Activated T-helper 2 cell treated with anti-CD3 and anti-CD28 coated beads, Interferon-gamma antibody, Interleukin-2, Interleukin-4, amounts not matched to agents 10 μg/mL and 5 μg/mL and 100 μg/mL, durations not matched to agents 14 hours and 24 hours and 36 hours (primary cell): ENCODE measurements at regions not wholly inside any gene's neighbourhood (a gene's known extent, or its start where the extent isn't known, plus 50 kb on each side); places are given as distances from the start of the nearest gene placed in this dataset.

Experiments
- DNase-seq: peaks from one replicate; pipeline ENCODE4 v3.0.0; 2021; ENCODE audit warnings: low spot score
- H3K27ac Mint-ChIP-seq: one replicate; pipeline ENCODE4 v1.8.0; 2021; ENCODE audit warnings: mixed read lengths
- H3K27me3 Mint-ChIP-seq: one replicate; pipeline ENCODE4 v1.8.0; 2021; ENCODE audit warnings: low read depth, mixed read lengths
- H3K36me3 Mint-ChIP-seq: one replicate; pipeline ENCODE4 v1.8.0; 2021; ENCODE audit warnings: low read depth, mixed read lengths
- H3K4me1 Mint-ChIP-seq: one replicate; pipeline ENCODE4 v1.8.0; 2021; ENCODE audit warnings: low read depth, mixed read lengths
- H3K4me3 Mint-ChIP-seq: one replicate; pipeline ENCODE4 v1.8.0; 2021; ENCODE audit warnings: low read depth, mild to moderate bottlenecking, moderate library complexity, mixed read lengths
- H3K9me3 Mint-ChIP-seq: one replicate; pipeline ENCODE4 v1.8.0; 2021; ENCODE audit warnings: mixed read lengths
- intact Hi-C: fragments of 100-400 bp; cut with micrococcal nuclease; formaldehyde crosslinking; loops from one replicate; pipeline ENCODE4 v1.15.1; 2023

DNA sequence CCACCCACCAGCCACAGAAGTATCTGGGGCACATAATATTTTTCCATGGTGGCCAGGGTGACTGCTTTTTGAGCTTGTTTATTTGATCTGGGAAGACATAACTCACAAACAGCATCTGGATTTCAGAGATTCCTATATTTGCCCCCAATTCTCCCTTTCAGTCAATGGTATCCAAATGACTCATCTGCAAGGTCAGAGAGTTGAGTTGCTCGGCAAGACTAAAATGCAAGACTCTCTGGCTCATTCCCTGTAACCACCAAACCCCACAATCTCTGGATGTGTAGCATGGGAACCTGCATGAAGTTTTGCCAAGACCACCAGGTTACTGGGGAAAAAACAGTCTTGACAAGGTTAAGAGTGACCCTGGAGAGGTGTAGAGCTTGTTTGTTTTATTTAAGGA is 174.9 kb upstream of the FAR2 start:
- no peak overlapping the region for H3K4me3 Mint-ChIP-seq
- H3K9me3 Mint-ChIP-seq = no peaks in the 10 kb centered on the region
- H3K4me1 Mint-ChIP-seq = no peaks in the 10 kb centered on the region
- no peak overlapping the region for H3K27ac Mint-ChIP-seq
- no peaks in the 10 kb centered on the region for H3K27me3 Mint-ChIP-seq
- intact Hi-C loops = no loop called here
- no peak for DNase-seq
- H3K36me3 Mint-ChIP-seq = no peaks in the 10 kb centered on the region

DNA sequence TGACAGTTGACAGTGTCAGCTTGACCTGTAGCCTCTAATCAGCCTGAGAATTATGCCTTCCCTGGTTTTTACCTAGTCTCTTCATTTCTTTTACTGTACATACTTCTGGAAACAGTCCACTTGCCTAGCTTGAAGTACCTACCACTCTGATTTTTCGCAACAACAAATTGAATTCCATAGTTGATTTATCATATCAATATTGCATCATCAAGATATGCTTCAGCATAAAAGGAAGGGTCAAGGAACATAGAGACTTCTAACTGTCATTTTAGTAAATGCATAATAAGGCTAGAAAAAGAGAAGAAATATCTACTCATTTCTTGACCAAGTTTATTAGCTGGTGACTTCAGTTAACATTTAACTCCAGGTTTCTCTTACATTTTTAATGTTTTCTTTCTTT is 174.2 kb upstream of the FAR2 start:
- Mint-ChIP-seq H3K36me3 (no peaks in the 10 kb centered on the region), H3K4me3 (no peak overlapping the region), H3K4me1 (no peaks in the 10 kb centered on the region), H3K9me3 (no peaks in the 10 kb centered on the region), H3K27me3 (no peaks in the 10 kb centered on the region), H3K27ac (no peak overlapping the region)
- DNase-seq = no peak
- intact Hi-C loops = no loop called here

DNA sequence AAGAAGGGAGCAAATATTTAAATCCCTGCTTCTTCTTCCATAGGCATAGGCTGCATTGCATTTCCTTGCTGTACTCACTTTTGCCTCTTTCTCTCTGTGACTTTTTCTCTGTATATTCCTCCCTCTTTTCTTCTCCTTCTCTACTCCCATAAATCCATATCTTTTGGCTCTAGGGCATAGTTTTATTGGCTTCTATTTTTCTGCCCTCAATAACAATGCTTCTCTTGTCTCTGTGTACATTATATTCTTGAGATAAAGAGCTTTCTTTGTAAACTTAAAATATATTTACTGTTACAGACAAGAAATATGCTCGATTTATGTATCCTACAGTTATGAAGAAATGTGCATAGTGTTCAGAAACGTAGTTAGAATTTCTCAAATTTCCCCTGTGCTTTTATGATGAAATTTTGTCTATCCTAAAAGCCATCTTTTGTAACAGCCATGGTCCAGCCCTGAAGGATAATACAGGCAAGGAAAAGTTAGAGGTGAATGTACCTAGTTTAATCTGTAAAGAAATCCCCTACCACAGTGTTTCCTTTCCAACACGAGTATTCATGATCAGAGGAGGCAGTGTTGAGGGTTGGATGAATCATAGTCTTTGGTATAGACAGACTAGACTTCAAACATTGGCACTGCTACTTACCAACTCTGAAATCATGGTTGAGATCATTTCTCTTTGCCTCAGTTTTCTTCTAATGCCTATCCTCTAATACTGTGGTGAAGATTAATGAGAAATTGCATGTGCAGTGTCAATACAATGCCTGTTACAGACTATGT is 173.3 kb upstream of the FAR2 start:
- Mint-ChIP-seq H3K4me3 (no peak overlapping the region), H3K27ac (no peak overlapping the region), H3K36me3 (no peaks in the 10 kb centered on the region), H3K4me1 (no peaks in the 10 kb centered on the region), H3K9me3 (no peaks in the 10 kb centered on the region), H3K27me3 (no peaks in the 10 kb centered on the region)
- no peak for DNase-seq
- intact Hi-C loops = no loop called here

DNA sequence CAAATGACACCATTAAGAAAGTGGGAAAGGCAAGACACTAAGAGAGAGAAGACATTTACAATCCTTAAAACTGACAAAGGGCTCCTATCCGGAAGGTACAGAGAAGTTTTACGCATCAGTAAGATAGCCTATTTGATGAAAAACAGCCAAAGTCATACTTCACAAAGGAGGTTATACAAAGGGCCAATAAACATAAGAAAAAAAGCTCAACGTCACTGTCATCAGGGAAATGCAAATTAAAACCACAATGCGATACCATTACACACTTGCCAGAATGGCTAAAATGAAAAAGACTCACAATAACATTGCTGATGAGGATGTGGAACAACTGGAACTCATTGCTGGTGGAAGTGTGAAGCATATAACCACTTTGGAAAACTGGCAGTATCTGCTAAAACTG is 168.6 kb upstream of the FAR2 start:
- H3K4me1 Mint-ChIP-seq = no peaks in the 10 kb centered on the region
- no peaks in the 10 kb centered on the region for H3K36me3 Mint-ChIP-seq
- no peaks in the 10 kb centered on the region for H3K27me3 Mint-ChIP-seq
- H3K9me3 Mint-ChIP-seq = no peaks in the 10 kb centered on the region
- DNase-seq = no peak
- no peak overlapping the region for H3K4me3 Mint-ChIP-seq
- intact Hi-C loops = no loop called here
- H3K27ac Mint-ChIP-seq = no peak overlapping the region

DNA sequence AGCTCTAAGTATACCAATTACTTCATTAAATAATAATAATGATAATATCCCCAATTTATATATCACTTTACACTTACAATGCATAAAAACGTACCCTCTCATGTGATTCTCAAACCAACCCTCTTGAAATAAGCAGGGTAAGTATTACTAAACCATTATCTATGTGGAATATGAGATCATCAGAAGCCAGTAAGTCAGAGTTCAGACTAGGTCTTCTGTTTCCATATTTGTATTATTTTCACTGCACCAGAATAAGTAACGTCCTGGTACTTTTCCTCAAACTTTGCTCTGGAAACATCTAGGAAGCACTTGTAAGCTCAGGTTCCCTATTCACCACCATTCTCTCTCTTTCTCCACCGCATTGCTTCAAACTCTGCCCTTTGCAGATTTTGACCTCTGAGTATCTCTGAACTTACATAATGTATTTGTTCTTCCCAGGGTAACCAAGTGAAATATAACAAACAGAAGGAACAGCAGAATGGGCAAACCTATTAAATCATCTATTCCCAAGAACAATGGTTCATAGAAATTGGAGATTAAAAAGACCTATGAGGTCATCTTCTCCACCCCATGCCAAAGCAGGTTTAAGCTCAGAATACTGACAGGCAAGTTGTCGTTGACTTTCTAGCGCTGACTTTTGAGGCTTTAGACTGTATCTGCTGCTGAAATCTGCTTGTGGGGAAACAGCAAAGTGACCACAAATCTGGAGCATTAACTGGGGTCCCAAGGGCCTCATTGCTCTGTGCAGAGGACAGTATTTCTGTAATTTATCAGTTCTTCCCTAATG is 161.3 kb upstream of the FAR2 start:
- Mint-ChIP-seq H3K4me1 (no peaks in the 10 kb centered on the region), H3K27me3 (no peaks in the 10 kb centered on the region), H3K36me3 (no peaks in the 10 kb centered on the region), H3K27ac (no peak overlapping the region), H3K4me3 (no peak overlapping the region), H3K9me3 (no peaks in the 10 kb centered on the region)
- intact Hi-C loops = no loop called here
- no peak for DNase-seq

DNA sequence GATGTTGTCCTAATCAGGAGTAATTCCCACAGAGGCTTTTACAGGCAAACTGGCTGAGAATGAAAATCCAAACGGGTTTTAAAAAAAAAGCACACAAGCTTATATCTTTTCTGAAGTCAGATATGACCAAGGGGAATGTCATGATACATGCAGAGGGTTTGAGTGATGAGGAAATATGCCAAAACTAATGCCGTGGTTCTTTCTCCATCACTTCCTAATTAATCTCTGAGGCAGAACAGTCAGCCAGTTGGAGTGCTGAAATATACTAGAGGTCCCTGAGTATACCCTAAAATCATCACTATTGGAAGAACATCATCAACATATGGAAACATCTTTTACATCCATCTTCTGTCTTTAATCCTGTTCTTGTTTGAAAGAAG is 160.8 kb upstream of the FAR2 start:
- Mint-ChIP-seq H3K9me3 (no peaks in the 10 kb centered on the region), H3K36me3 (no peaks in the 10 kb centered on the region), H3K4me1 (no peaks in the 10 kb centered on the region), H3K27ac (no peak overlapping the region), H3K27me3 (no peaks in the 10 kb centered on the region), H3K4me3 (no peak overlapping the region)
- intact Hi-C loops = no loop called here
- no peak for DNase-seq

DNA sequence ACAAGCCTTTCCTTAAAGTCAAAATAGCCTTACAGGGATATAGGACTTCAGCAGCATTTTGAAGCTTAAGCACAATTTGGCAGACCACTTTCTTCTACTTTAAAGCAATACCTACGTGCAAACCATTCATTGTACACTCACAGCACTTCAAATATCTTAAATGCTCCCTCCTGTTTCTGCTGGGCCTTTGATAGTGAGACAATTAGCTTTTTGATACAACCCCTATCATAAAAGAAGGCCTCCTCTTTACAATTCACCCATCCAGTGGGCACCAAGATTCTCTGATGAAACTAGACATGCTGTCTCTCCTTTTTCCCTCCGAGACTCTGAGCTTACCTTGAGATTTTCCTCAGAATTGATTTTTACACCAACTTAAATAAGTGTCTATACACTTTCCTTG is 157.5 kb upstream of the FAR2 start:
- Mint-ChIP-seq H3K4me1 (no peaks in the 10 kb centered on the region), H3K4me3 (no peak overlapping the region), H3K27me3 (no peaks in the 10 kb centered on the region), H3K27ac (no peak overlapping the region), H3K9me3 (no peaks in the 10 kb centered on the region), H3K36me3 (no peaks in the 10 kb centered on the region)
- no peak for DNase-seq
- intact Hi-C loops = no loop called here

DNA sequence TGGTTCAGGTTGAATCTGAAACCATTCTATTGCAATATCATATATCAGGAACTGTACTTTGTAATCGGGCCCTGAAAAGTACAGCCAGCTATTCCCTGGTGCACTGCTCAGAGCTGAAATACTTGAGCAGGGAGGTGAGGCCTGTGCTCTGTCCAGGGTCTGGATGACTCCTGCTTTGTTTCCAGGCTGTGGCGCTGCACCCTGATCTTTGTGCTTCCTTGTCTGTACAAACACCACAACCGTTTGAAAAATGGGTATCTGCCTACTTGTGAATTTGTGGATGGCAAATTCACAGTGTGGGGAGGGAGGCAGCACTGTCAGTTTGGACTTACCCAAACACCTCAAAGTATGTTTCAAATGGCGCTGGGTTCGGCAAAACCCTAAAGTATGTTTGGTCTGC is 155.4 kb upstream of the FAR2 start:
- Mint-ChIP-seq H3K27ac (no peak overlapping the region), H3K36me3 (no peaks in the 10 kb centered on the region), H3K4me3 (no peak overlapping the region), H3K9me3 (no peaks in the 10 kb centered on the region), H3K27me3 (no peaks in the 10 kb centered on the region), H3K4me1 (peaks cover 3% of the 10 kb centered on the region)
- no peak for DNase-seq
- intact Hi-C loops = no loop called here

DNA sequence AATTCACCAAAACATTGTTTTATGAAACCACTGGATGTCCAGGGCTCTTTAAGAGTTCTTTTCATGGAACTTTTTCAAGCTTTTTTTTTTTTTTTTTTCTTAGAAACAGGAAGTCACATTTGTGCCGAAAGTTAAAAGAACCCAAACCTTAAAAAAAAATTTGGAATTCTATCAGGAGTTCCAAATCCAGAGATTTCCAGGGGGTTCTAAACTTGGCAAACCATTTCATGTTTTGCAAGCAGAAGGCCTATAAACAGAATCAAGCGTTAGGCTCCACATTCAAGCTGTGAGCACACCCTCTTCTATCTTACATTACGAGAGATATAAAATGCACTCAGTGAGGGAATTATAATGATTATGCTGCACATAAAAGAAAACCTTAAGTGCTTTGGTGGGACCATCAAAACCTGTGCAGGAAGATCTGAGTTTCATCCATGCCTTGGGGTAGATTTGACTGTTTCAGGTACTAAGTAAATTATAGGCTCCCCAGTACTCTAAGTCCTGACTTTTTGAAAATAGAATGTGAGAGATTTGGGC is 154.8 kb upstream of the FAR2 start:
- Mint-ChIP-seq H3K36me3 (no peaks in the 10 kb centered on the region), H3K27ac (no peak overlapping the region), H3K4me3 (no peak overlapping the region), H3K9me3 (no peaks in the 10 kb centered on the region), H3K27me3 (no peaks in the 10 kb centered on the region), H3K4me1 (peaks cover 4% of the 10 kb centered on the region)
- no peak for DNase-seq
- intact Hi-C loops = no loop called here

DNA sequence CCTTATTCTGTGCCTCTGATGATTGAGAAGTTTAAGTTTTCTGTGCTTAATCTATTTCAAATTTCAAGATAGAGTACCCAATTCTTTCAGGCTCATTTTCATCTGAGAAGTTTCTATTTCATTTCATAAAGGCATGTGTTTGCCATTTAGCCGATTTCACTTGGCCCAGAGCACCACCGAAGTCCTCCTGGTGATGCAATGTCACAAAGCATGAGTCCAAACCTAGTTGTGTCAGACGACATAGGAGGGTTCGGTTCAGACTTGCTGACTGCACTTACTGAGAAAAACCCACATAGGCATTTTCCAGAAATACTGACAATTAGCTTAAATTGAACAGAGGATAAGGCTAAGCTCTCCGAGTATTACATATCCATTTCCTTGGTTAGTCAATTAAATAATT is 152.4 kb upstream of the FAR2 start:
- H3K27me3 Mint-ChIP-seq = no peaks in the 10 kb centered on the region
- intact Hi-C loops = no loop called here
- H3K36me3 Mint-ChIP-seq = no peaks in the 10 kb centered on the region
- H3K27ac Mint-ChIP-seq = no peak overlapping the region
- peaks cover 4% of the 10 kb centered on the region for H3K4me1 Mint-ChIP-seq
- H3K4me3 Mint-ChIP-seq = no peak overlapping the region
- DNase-seq = no peak
- H3K9me3 Mint-ChIP-seq = no peaks in the 10 kb centered on the region

DNA sequence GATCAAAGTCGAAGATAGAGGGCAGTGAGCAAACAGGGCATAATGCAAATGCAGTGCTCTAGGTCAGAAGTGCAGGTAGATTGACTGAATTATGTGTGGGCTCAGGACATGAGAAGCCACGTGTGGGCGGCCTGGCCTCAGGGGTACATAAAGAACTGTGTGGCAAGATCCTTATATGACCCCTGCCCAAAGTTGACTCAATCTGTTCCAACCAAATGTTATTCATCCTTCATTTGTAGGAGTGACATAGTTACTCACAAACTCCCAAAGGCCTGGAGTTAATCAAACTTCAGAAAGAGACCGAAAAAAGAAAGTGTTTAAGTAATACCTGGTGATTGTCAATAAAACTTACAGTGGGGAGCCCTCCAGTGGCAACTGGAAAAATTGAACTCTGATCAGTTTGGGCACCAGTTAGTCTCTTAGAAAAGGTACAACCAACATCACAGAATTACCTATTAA is 150.4 kb upstream of the FAR2 start:
- H3K4me3 Mint-ChIP-seq = no peak overlapping the region
- peaks cover 4% of the 10 kb centered on the region for H3K4me1 Mint-ChIP-seq
- no peaks in the 10 kb centered on the region for H3K36me3 Mint-ChIP-seq
- no peak overlapping the region for H3K27ac Mint-ChIP-seq
- no peak for DNase-seq
- intact Hi-C loops = no loop called here
- H3K9me3 Mint-ChIP-seq = no peaks in the 10 kb centered on the region
- H3K27me3 Mint-ChIP-seq = no peaks in the 10 kb centered on the region

DNA sequence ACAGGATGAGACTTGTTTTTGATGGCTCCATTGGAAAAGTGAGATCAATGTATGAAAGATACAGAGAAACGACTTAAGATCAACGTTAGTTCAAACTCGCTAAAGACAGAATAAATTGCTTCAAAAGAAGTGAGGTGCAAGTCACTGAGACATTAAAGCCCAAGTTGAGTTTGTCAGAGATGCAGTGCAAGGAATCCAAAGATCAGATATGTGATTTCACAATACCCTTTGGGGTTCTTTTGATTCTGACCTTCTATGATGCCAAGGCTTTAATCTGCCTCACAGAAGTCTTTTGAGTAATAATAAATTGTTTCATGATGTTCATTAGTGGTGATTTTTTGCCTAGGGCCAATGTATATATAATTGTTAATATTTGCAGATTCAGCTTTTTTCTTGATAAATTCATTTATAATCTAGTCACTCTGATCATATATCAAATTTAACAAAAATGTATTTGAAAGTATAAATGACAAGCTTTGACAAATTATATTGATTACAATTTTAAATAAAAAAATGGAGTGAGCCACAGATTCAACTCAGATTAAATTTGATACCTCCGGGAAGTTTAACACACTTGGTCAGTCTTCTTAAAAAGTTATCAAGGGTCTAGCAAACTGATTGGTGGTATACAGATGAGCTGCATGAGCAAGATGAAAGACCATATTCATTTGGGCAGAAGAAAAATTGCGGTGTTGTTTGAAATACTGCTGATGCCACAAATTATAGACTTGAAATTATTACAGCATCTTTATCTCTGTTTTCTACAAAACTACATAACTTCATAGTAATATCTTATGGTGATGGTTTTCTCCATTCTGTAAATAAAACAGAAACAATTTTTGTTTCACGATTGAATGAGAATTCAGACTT is 144.8 kb upstream of the FAR2 start:
- H3K36me3 Mint-ChIP-seq = no peaks in the 10 kb centered on the region
- peaks cover 2% of the 10 kb centered on the region for H3K27me3 Mint-ChIP-seq
- intact Hi-C loops = no loop called here
- no peaks in the 10 kb centered on the region for H3K9me3 Mint-ChIP-seq
- H3K27ac Mint-ChIP-seq = no peak overlapping the region
- no peak overlapping the region for H3K4me3 Mint-ChIP-seq
- no peak for DNase-seq
- no peaks in the 10 kb centered on the region for H3K4me1 Mint-ChIP-seq

DNA sequence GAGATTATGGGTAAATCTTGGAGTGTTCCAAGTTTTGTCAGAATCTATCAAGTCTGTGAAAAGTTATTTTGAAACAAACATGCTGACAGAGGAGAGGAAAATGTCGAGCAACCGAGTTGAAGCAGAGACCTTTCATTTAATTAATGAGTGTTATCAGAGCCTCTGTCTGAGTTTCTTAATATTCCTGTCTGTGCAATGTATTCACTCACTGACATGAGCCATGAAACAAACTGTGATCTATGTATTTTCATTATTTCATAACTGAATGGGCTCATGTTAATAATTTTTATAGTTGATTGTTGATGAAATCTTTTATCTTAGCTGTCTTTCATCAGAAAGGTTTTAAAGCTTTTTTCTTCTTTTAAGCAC is 144.2 kb upstream of the FAR2 start:
- Mint-ChIP-seq H3K4me1 (no peaks in the 10 kb centered on the region), H3K36me3 (no peaks in the 10 kb centered on the region), H3K4me3 (no peak overlapping the region), H3K27ac (no peak overlapping the region), H3K9me3 (no peaks in the 10 kb centered on the region), H3K27me3 (peaks cover 7% of the 10 kb centered on the region)
- intact Hi-C loops = no loop called here
- no peak for DNase-seq
